PC-9 (cell line): ENCODE measurements at regions not wholly inside any gene's neighbourhood (a gene's known extent, or its start where the extent isn't known, plus 50 kb on each side); places are given as distances from the start of the nearest gene placed in this dataset.
"Not testable (repeated sequence)": the region's sequence is repeated elsewhere in the genome, so short reads cannot be mapped to it uniquely, and the experiment has no call there.

Experiments
- EZH2 ChIP-seq: fragments of 200-600 bp; sonication (generic); IDR thresholded peaks from 2 replicates; pipeline ENCODE4 v1.8.0; 2017; ENCODE audit warnings: antibody characterized with exemption, low read depth
- TF ChIP-seq, protein P1 (sequence below): fragments of 200-600 bp; sonication (generic); conservative IDR thresholded peaks from 2 replicates; pipeline ENCODE4 v1.6.1; 2017; ENCODE audit warnings: mixed run types, antibody characterized with exemption, mild to moderate bottlenecking, moderate library complexity

DNA sequence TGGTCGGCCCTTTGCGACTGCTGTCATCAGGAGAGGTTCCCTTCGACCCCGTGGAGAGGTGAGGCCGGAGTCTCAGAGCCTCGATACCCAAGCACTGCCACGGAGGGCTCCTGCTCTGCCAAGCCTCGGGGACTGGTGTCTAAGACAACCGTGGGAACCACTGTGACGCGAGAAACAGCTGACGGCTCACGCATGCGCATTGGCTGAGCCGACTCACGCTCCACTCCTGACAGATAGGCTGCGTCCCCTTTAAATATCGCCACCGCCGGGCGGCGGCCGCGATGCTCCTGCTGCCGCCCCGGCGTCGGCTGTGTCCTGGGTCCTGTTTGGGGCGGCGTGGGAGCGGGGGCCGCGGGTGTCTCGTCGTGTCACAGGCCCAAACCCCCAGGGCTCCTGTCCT lies 708.9 kb upstream of the TPTE start:
- TF ChIP-seq, protein P1, sequence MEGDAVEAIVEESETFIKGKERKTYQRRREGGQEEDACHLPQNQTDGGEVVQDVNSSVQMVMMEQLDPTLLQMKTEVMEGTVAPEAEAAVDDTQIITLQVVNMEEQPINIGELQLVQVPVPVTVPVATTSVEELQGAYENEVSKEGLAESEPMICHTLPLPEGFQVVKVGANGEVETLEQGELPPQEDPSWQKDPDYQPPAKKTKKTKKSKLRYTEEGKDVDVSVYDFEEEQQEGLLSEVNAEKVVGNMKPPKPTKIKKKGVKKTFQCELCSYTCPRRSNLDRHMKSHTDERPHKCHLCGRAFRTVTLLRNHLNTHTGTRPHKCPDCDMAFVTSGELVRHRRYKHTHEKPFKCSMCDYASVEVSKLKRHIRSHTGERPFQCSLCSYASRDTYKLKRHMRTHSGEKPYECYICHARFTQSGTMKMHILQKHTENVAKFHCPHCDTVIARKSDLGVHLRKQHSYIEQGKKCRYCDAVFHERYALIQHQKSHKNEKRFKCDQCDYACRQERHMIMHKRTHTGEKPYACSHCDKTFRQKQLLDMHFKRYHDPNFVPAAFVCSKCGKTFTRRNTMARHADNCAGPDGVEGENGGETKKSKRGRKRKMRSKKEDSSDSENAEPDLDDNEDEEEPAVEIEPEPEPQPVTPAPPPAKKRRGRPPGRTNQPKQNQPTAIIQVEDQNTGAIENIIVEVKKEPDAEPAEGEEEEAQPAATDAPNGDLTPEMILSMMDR = not testable (repeated sequence)
- not testable (repeated sequence) for TF ChIP-seq EZH2
